Peyer's patch (tissue), 4 donors: ENCODE measurements at regions not wholly inside any gene's neighbourhood (a gene's known extent, or its start where the extent isn't known, plus 50 kb on each side); places are given as distances from the start of the nearest gene placed in this dataset.
A peak's percentile ranks its signal among the peaks of the same experiment; 100 is the strongest.
"Not testable (repeated sequence)": the region's sequence is repeated elsewhere in the genome, so short reads cannot be mapped to it uniquely, and the experiment has no call there.

Experiments used
- DNase-seq, 3 donors: peaks; one replicate each; pipeline ENCODE4 v3.0.0-alpha.2; 2017 to 2019
- H3K27ac ChIP-seq, 4 donors: fragments of 200-600 bp; sonication (generic); one replicate each; pipeline ENCODE4 v1.5.1; 2016 to 2019
- H3K27me3 ChIP-seq, 2 donors: fragments of 200-600 bp; sonication (generic); one replicate each; pipeline ENCODE4 v1.5.1; 2019
- H3K36me3 ChIP-seq, 3 donors: fragments of 200-600 bp; sonication (generic); one replicate each; pipeline ENCODE4 v1.5.1; 2016 to 2019
- H3K4me1 ChIP-seq, 4 donors: fragments of 200-600 bp; sonication (generic); one replicate each; pipeline ENCODE4 v1.5.1; 2016 to 2019
- H3K4me3 ChIP-seq, 4 donors: fragments of 200-600 bp; sonication (generic); 1 replicate in 3 of 4; 2 replicates in 1 of 4; pipeline ENCODE4 v1.5.1; 2016 to 2019; ENCODE audit warnings: mild to moderate bottlenecking in 1 of 4
- H3K9me3 ChIP-seq, 4 donors: fragments of 200-600 bp; sonication (generic); one replicate each; pipeline ENCODE4 v1.5.1; 2016 to 2019; ENCODE audit warnings: mild to moderate bottlenecking in 1 of 4
- POLR2A ChIP-seq, 2 donors: fragments of 450-650 bp; IDR thresholded peaks; one replicate each; pipeline ENCODE4 v1.5.1; 2017; ENCODE audit warnings: antibody characterized with exemption in 2 of 2, mild to moderate bottlenecking in 2 of 2, moderate library complexity in 2 of 2
- TF ChIP-seq, protein P1 (sequence below), 6 experiments: fragments of 450-650 bp in 4 of 6; fragments of 200-600 bp in 2 of 6; sonication (generic) in 1 of 6; IDR thresholded peaks; one replicate each; pipeline ENCODE4 v1.5.1; 2017 to 2019; ENCODE audit warnings: antibody characterized with exemption in 6 of 6, mild to moderate bottlenecking in 3 of 6, moderate library complexity in 1 of 6

DNA sequence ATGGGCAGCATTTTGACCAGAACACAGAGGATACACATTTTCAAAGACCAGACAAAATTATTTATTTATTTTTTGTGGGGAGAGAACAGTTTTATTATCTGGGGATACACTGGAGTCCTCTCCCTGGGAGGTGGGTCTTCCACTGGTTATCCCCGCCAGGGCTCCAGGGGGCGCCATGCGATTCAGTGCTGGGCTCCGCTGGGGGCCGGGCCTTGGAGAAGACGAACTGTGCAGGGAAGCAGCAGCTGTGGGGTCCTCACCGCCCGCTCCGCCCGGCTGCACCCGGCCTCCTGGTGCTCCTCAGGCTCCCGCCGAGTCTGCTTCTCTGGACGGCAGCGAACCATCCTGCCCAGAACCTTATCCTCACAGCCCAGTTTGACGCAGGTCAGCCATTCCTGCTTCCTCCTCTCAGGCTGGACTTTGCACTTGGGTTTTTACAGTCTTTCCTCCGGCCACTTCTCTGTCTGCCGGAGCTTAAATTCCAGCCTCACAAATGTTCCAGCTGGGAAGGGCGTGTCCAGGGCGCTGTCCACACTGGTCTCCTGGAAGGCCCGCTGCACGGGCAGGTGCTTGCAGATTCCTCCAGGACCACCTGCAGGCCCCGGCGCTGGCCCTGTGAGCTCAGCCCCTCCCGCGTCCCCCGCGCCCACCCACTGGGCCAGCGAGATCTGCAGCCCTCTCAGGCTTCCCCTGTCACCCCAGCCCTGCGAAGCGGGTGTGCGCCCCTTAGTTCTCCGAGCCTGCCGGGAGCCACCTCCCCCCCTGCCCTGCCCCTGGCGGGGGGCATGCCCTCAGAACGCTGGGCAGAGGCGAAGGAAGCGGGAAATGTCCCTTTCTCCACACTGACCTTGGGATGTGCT is 1830.0 kb upstream of the DEFB115 start:
- Histone ChIP-seq H3K9me3 (no peaks in the 10 kb centered on the region), H3K4me1 (no peaks in the 10 kb centered on the region), H3K36me3 (no peaks in the 10 kb centered on the region), H3K27ac (no peak overlapping the region), H3K4me3 (peak overlapping the region in 1 of 4 donors; percentile 54), H3K27me3 (peaks cover 0 to 6% of the 10 kb centered on the region in 2 donors)
- TF ChIP-seq, protein P1, sequence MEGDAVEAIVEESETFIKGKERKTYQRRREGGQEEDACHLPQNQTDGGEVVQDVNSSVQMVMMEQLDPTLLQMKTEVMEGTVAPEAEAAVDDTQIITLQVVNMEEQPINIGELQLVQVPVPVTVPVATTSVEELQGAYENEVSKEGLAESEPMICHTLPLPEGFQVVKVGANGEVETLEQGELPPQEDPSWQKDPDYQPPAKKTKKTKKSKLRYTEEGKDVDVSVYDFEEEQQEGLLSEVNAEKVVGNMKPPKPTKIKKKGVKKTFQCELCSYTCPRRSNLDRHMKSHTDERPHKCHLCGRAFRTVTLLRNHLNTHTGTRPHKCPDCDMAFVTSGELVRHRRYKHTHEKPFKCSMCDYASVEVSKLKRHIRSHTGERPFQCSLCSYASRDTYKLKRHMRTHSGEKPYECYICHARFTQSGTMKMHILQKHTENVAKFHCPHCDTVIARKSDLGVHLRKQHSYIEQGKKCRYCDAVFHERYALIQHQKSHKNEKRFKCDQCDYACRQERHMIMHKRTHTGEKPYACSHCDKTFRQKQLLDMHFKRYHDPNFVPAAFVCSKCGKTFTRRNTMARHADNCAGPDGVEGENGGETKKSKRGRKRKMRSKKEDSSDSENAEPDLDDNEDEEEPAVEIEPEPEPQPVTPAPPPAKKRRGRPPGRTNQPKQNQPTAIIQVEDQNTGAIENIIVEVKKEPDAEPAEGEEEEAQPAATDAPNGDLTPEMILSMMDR (IDR thresholded peaks at IDR 0.05): peak in 1 of 6 experiments; percentile 7
- TF ChIP-seq POLR2A (IDR thresholded peaks at IDR 0.05): no peak
- DNase-seq: peak in 1 of 3 donors; percentile 69

- Histone ChIP-seq H3K27me3 (peaks cover 0 to 6% of the 10 kb centered on the region in 2 donors), H3K36me3 (no peaks in the 10 kb centered on the region), H3K9me3 (no peaks in the 10 kb centered on the region), H3K27ac (no peak overlapping the region), H3K4me1 (no peaks in the 10 kb centered on the region), H3K4me3 (peak overlapping the region in 1 of 4 donors; percentile 21)
- TF ChIP-seq, protein P1 (IDR thresholded peaks at IDR 0.05): no peak
- TF ChIP-seq POLR2A (IDR thresholded peaks at IDR 0.05): no peak
- DNase-seq: no peak
Observed at GRCh38 chr20:29430531-29430930, 1826.9 kb upstream of the DEFB115 start.

DNA sequence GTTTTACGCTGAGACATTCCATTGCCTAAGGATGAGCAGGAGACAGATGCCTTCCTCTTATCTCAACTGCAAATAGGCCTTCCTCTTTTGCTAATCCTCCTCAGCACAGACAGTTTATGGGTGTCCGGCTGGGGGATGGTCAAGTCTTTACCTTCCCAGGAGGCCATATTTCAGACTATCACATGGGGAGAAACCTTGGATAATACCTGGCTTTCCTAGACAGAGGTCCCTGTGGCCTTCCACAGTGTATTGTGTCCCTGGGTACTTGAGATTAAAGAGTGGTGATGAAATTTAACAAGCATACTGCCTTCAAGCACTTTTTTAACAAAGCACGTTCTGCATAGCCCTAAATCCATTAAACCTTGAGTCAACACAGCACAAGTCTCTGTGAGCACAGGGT is 1816.7 kb upstream of the DEFB115 start:
- H3K27ac ChIP-seq, H3K27me3 ChIP-seq, DNase-seq, H3K36me3 ChIP-seq, H3K4me1 ChIP-seq, H3K9me3 ChIP-seq, H3K4me3 ChIP-seq: not testable (repeated sequence)

GRCh38 chr20:29443206-29443781 is 1814.2 kb upstream of the DEFB115 start:
- TF ChIP-seq, protein P1 (IDR thresholded peaks at IDR 0.05): peak in 5 of 6 experiments; percentile 14 to 74 (median 58)
- not testable (repeated sequence) for H3K4me3 ChIP-seq, DNase-seq

GRCh38 chr20:29443819-29444218 is 1813.6 kb upstream of the DEFB115 start:
- Histone ChIP-seq H3K4me3 (no peak overlapping the region), H3K9me3 (no peaks in the 10 kb centered on the region), H3K27me3 (no peaks in the 10 kb centered on the region), H3K4me1 (no peaks in the 10 kb centered on the region), H3K27ac (no peak overlapping the region), H3K36me3 (no peaks in the 10 kb centered on the region)
- TF ChIP-seq, protein P1 (IDR thresholded peaks at IDR 0.05): no peak
- TF ChIP-seq POLR2A (IDR thresholded peaks at IDR 0.05): no peak
- DNase-seq: no peak

More at GRCh38 chr20:29443206-29443781, 1814.2 kb upstream of the DEFB115 start:
- not testable (repeated sequence) for H3K9me3 ChIP-seq, H3K36me3 ChIP-seq, H3K27me3 ChIP-seq, H3K27ac ChIP-seq, H3K4me1 ChIP-seq

- Histone ChIP-seq H3K4me3 (peak overlapping the region in 1 of 4 donors; percentile 41), H3K27ac (peak overlapping the region in 1 of 4 donors; percentile 53)
- peak; percentile 38 to 83 (median 74) for DNase-seq
Observed at GRCh38 chr20:29445050-29445907, 1812.2 kb upstream of the DEFB115 start.

GRCh38 chr20:29447517-29448484 is 1809.7 kb upstream of the DEFB115 start:
- H3K27me3 ChIP-seq, DNase-seq, H3K4me3 ChIP-seq: not testable (repeated sequence)

More at GRCh38 chr20:29445050-29445907, 1812.2 kb upstream of the DEFB115 start:
- H3K4me1 ChIP-seq, H3K9me3 ChIP-seq, H3K27me3 ChIP-seq, H3K36me3 ChIP-seq: not testable (repeated sequence)

More at GRCh38 chr20:29447517-29448484, 1809.7 kb upstream of the DEFB115 start:
- H3K36me3 ChIP-seq, H3K27ac ChIP-seq, H3K4me1 ChIP-seq, H3K9me3 ChIP-seq: not testable (repeated sequence)
